Breast epithelium (tissue), 4 donors: ENCODE measurements at regions not wholly inside any gene's neighbourhood (a gene's known extent, or its start where the extent isn't known, plus 50 kb on each side); places are given as distances from the start of the nearest gene placed in this dataset.

ENCODE experiments used
- DNase-seq, 2 donors: peaks; one replicate each; pipeline ENCODE4 v3.0.0-alpha.2; 2019; ENCODE audit warnings: low spot score in 2 of 2
- H3K27ac ChIP-seq, 2 donors: fragments of 200-600 bp; sonication (generic) in 1 of 2; one replicate each; pipeline ENCODE4 v1.5.1; 2016 to 2019; ENCODE audit warnings: mild to moderate bottlenecking in 1 of 2
- H3K27me3 ChIP-seq, 2 donors: fragments of 200-600 bp; sonication (generic) in 1 of 2; one replicate each; pipeline versions ENCODE4 v1.5.1 to v1.6.0; 2017 to 2019; ENCODE audit warnings: control low read depth in 1 of 2, mild to moderate bottlenecking in 1 of 2
- H3K36me3 ChIP-seq: fragments of 200-600 bp; one replicate; pipeline ENCODE4 v1.5.1; 2019
- H3K4me1 ChIP-seq, 2 donors: fragments of 200-600 bp; sonication (generic); one replicate each; pipeline ENCODE4 v1.5.1; 2016 to 2019; ENCODE audit warnings: control low read depth in 1 of 2
- H3K4me3 ChIP-seq, 3 donors: fragments of 200-600 bp; sonication (generic); 1 replicate in 2 of 3; 2 replicates in 1 of 3; pipeline ENCODE4 v1.5.1; 2016 to 2019; ENCODE audit warnings: mild to moderate bottlenecking in 3 of 3, moderate library complexity in 2 of 3
- H3K9me3 ChIP-seq, 2 donors: fragments of 200-600 bp; sonication (generic) in 1 of 2; one replicate each; pipeline ENCODE4 v1.5.1; 2016 to 2019; ENCODE audit warnings: control low read depth in 1 of 2
- POLR2A ChIP-seq: fragments of 450-650 bp; IDR thresholded peaks from one replicate; pipeline ENCODE4 v1.6.1; 2016; ENCODE audit warnings: antibody characterized with exemption, mild to moderate bottlenecking, moderate library complexity
- POLR2AphosphoS5 ChIP-seq, 3 donors: sonication (generic); formaldehyde crosslinking; IDR thresholded peaks; one replicate each; pipeline ENCODE4 v1.6.1; 2017; ENCODE audit warnings: antibody characterized with exemption in 3 of 3
- intact Hi-C: fragments of 100-400 bp; cut with DNase I; formaldehyde crosslinking; loops from one replicate; pipeline ENCODE4 v1.15.1; 2023; ENCODE audit warnings: low total_unique reads
- TF ChIP-seq, protein P1 (sequence below), 3 donors: fragments of 450-650 bp; IDR thresholded peaks; one replicate each; pipeline ENCODE4 v1.5.1; 2016 to 2017; ENCODE audit warnings: antibody characterized with exemption in 3 of 3, mild to moderate bottlenecking in 3 of 3, moderate library complexity in 3 of 3

DNA sequence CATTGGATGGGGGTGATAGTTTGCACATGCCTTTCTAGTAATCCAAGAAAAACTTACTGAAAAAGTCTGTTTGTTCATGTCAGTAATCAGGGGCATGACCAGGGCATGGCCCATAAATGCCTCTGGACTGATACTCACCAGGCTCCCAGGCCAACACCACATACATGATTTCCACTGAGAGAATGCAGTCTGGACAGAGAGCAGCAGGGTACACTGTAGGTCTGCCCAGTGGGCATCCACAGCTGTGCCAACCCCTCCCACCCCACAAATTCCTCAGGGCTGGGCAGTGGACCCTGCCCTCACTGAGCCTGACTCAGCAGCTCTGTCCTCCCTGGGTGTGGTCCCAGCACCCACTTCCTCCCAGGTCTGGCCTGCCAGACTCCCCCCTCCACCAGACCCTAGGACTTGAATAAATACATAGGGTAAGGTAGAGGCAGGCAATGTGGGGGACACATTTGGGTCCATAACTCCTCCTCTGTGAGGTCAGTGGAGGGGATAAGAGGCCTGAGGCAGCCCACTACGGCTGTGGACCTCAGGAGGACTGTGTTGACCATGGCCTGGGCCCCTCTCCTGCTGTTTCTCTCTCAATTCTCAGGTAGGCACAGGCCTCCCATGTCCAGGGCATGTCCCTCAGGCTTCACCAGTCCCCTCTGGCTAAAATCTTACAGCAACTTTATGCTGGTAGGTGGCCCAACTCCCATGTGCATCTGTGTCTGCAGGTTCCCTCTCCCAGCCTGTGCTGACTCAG is 92.2 kb upstream of the TOP3B start:
- no peaks in the 10 kb centered on the region for H3K36me3 ChIP-seq
- no peaks in the 10 kb centered on the region for H3K4me1 ChIP-seq
- no peak overlapping the region for H3K27ac ChIP-seq
- H3K27me3 ChIP-seq, result no peaks in the 10 kb centered on the region
- DNase-seq, result no peak
- intact Hi-C loops, result no loop called here
- no peak for TF ChIP-seq POLR2AphosphoS5 (IDR thresholded peaks at IDR 0.05)
- TF ChIP-seq, protein P1, sequence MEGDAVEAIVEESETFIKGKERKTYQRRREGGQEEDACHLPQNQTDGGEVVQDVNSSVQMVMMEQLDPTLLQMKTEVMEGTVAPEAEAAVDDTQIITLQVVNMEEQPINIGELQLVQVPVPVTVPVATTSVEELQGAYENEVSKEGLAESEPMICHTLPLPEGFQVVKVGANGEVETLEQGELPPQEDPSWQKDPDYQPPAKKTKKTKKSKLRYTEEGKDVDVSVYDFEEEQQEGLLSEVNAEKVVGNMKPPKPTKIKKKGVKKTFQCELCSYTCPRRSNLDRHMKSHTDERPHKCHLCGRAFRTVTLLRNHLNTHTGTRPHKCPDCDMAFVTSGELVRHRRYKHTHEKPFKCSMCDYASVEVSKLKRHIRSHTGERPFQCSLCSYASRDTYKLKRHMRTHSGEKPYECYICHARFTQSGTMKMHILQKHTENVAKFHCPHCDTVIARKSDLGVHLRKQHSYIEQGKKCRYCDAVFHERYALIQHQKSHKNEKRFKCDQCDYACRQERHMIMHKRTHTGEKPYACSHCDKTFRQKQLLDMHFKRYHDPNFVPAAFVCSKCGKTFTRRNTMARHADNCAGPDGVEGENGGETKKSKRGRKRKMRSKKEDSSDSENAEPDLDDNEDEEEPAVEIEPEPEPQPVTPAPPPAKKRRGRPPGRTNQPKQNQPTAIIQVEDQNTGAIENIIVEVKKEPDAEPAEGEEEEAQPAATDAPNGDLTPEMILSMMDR (IDR thresholded peaks at IDR 0.05), result no peak
- TF ChIP-seq POLR2A, result no peak
- no peaks in the 10 kb centered on the region for H3K9me3 ChIP-seq
- H3K4me3 ChIP-seq, result no peak overlapping the region

DNA sequence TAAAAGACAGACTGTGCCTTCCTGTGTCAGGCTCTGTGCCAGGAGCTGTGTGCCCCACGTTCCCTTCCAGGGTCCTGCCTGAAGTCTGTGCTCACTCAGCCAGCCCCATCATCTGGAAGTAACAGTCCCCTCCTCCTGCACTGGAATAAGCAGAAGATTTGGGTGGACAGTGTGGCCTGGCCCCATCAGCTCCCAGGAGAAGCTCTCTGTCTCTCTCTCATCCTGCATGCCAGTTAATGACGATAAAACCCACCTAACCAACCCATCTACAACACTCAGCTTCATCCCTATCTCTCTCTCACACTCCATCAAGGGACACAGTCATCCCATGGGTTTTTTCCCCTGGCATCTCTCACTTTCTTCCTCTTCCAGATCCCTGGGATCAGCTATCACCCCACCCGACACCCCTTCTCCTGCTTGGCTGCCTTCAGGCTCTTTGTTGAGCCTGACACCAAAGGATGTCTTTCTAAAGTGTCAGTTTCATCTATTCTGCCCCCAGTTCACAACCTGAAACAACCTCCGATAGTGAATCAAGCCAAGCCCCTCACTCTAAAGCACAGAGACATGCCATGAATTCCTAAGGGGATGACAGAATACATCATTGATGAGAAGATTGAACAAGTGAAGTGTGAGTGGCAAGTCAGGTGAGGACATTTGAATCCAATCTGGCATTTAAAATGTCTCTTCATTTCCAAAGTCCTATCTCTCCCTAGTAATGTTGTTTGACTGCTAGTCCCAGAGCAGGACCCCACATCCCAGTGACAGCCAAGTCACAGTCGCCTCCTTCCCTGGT is 91.4 kb upstream of the TOP3B start:
- H3K9me3 ChIP-seq, result no peaks in the 10 kb centered on the region
- TF ChIP-seq, protein P1 (IDR thresholded peaks at IDR 0.05), result no peak
- TF ChIP-seq POLR2A (no peak), POLR2AphosphoS5 (IDR thresholded peaks at IDR 0.05) (no peak)
- no peaks in the 10 kb centered on the region for H3K27me3 ChIP-seq
- no peaks in the 10 kb centered on the region for H3K4me1 ChIP-seq
- no peak overlapping the region for H3K27ac ChIP-seq
- intact Hi-C loops, result no loop called here
- H3K36me3 ChIP-seq, result no peaks in the 10 kb centered on the region
- DNase-seq, result no peak
- H3K4me3 ChIP-seq, result no peak overlapping the region

DNA sequence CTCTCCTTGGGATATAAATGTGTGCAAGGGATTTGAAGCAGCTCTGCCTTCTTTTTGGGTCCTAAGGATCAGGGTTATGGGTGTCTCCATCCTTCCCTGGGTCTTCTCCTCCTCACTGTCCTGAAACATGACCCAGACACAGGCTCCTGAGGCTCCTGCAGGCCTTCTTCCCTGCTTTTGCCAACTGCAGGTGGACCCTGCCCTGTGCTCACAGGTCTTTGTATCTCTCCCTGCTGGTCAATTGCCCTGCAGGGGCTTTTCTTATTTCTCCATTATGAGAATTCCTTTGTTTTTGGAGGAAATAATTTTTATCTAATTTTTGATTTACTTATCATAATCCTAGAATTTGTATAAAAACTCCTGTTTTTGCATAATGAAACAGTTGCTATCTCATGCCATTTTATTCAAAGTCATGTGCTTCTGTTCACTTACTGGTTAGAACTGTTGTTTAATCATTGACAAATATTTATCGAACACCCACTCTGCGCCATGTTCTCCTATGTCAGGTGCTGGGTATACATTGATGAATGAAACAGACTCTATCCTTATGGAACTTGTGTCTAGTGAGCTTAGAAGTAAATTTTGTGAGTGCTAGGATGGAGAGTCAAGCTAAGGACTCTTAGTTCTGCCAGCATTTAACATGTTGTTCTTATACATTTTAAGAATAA is 89.7 kb upstream of the TOP3B start:
- TF ChIP-seq, protein P1 (IDR thresholded peaks at IDR 0.05), result no peak
- TF ChIP-seq POLR2A (no peak), POLR2AphosphoS5 (IDR thresholded peaks at IDR 0.05) (no peak)
- intact Hi-C loops, result no loop called here

DNA sequence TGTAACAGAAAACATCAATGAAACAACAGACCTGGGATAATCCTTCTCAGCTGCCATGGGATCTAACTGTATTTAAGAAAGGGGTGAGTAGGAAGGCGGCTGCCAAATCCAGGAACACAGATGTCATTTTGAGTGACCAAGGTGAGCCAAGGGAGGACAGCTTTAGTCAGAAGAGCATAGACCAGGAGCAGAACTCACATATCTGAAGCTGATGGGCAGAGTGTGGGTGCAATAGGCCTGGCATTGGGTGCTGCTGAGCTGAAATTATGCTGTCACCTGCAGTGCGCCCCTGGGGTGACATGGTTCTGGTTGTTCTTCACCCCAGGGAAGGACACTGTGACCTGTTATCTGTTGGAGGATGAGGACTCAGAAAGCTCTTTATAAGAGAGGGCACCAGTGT is 88.9 kb upstream of the TOP3B start:
- Histone ChIP-seq H3K27me3 (no peaks in the 10 kb centered on the region), H3K4me1 (no peaks in the 10 kb centered on the region), H3K36me3 (no peaks in the 10 kb centered on the region), H3K4me3 (no peak overlapping the region), H3K27ac (no peak overlapping the region), H3K9me3 (no peaks in the 10 kb centered on the region)
- TF ChIP-seq, protein P1 (IDR thresholded peaks at IDR 0.05), result no peak
- no peak for DNase-seq
- intact Hi-C loops, result no loop called here

More for the DNA sequence above, 89.7 kb upstream of the TOP3B start:
- DNase-seq, result no peak
- Histone ChIP-seq H3K27me3 (no peaks in the 10 kb centered on the region), H3K9me3 (no peaks in the 10 kb centered on the region), H3K27ac (no peak overlapping the region), H3K36me3 (no peaks in the 10 kb centered on the region), H3K4me1 (no peaks in the 10 kb centered on the region), H3K4me3 (no peak overlapping the region)

DNA sequence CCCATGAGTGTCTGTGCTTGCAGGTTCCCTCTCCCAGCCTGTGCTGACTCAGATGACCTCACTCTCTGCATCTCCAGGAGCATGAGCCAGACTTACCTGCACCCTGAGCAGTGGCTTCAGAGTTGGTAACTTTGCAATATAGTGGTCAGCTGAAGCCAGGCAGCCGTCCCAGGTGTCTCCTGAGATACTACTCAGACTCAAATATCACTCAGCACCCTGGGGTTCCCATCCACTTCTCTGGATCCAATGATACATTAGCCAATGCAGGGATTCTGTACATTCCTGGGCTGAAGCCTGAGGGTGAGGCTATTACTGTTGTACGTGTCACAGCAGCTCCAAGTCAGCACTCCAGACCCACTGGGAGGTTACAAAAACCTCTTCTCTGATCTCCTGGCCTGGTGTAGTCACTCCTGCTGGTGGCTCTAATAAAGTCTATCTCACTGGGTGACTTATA is 87.8 kb upstream of the TOP3B start:
- Histone ChIP-seq H3K36me3 (no peaks in the 10 kb centered on the region), H3K4me1 (no peaks in the 10 kb centered on the region), H3K27me3 (no peaks in the 10 kb centered on the region), H3K27ac (no peak overlapping the region), H3K9me3 (no peaks in the 10 kb centered on the region), H3K4me3 (no peak overlapping the region)
- TF ChIP-seq POLR2A (no peak), POLR2AphosphoS5 (IDR thresholded peaks at IDR 0.05) (no peak)
- TF ChIP-seq, protein P1 (IDR thresholded peaks at IDR 0.05), result no peak
- DNase-seq, result no peak
- intact Hi-C loops, result no loop called here
